Stimulated activated CD8-positive, alpha-beta memory T cell treated with anti-CD3 and anti-CD28 coated beads, Interleukin-12 subunit alpha, Interleukin-12 subunit beta, amount 100 ng/mL, for 4 hours (primary cell): ENCODE measurements at regions not wholly inside any gene's neighbourhood (a gene's known extent, or its start where the extent isn't known, plus 50 kb on each side); places are given as distances from the start of the nearest gene placed in this dataset.
"Not testable (repeated sequence)": the region's sequence is repeated elsewhere in the genome, so short reads cannot be mapped to it uniquely, and the experiment has no call there.

Source experiments
- DNase-seq: peaks from one replicate; pipeline ENCODE4 v3.0.0-alpha.2; 2020; ENCODE audit warnings: low read depth

GRCh38 chr2:239600650-239601049, 199.8 kb upstream of the HDAC4 start:
- DNase-seq, result no peak

- DNase-seq, result no peak
These were observed 199.3 kb upstream of the HDAC4 start for GRCh38 chr2:239600001-239600593.

- no peak for DNase-seq
These were observed 198.5 kb upstream of the HDAC4 start for GRCh38 chr2:239599299-239599698.

GRCh38 chr2:239598732-239599090, 197.9 kb upstream of the HDAC4 start:
- no peak for DNase-seq

- no peak for DNase-seq
These were observed 197.4 kb upstream of the HDAC4 start for GRCh38 chr2:239598011-239598731.

- DNase-seq, result no peak
These were observed 196.4 kb upstream of the HDAC4 start for GRCh38 chr2:239597216-239597615.

- DNase-seq, result no peak
These were observed 196.0 kb upstream of the HDAC4 start for GRCh38 chr2:239596792-239597191.

- no peak for DNase-seq
These were observed 195.4 kb upstream of the HDAC4 start for GRCh38 chr2:239596253-239596652.

GRCh38 chr2:239595726-239596125, 194.9 kb upstream of the HDAC4 start:
- DNase-seq, result no peak

- no peak for DNase-seq
These were observed 194.2 kb upstream of the HDAC4 start for GRCh38 chr2:239594772-239595608.

GRCh38 chr2:239594019-239594771, 193.4 kb upstream of the HDAC4 start:
- DNase-seq, result no peak

- DNase-seq, result no peak
These were observed 192.6 kb upstream of the HDAC4 start for GRCh38 chr2:239593455-239593854.

GRCh38 chr2:239592629-239593290, 191.9 kb upstream of the HDAC4 start:
- DNase-seq, result not testable (repeated sequence)

- DNase-seq, result no peak
These were observed 190.4 kb upstream of the HDAC4 start for GRCh38 chr2:239590995-239591915.

GRCh38 chr2:239590276-239590675, 189.5 kb upstream of the HDAC4 start:
- no peak for DNase-seq

- no peak for DNase-seq
These were observed 189.0 kb upstream of the HDAC4 start for GRCh38 chr2:239589833-239590232.

- DNase-seq, result no peak
These were observed 188.5 kb upstream of the HDAC4 start for GRCh38 chr2:239589270-239589825.

GRCh38 chr2:239588451-239589269, 187.8 kb upstream of the HDAC4 start:
- DNase-seq, result no peak

- DNase-seq, result no peak
These were observed 187.0 kb upstream of the HDAC4 start for GRCh38 chr2:239587841-239588240.
